GM21528 (cell line): ENCODE measurements at regions not wholly inside any gene's neighbourhood (a gene's known extent, or its start where the extent isn't known, plus 50 kb on each side); places are given as distances from the start of the nearest gene placed in this dataset.

ENCODE experiments used
- ATAC-seq: cut with Tn5 transposase; IDR thresholded peaks from one replicate; pipeline ENCODE4 v1.9.1; 2021; ENCODE audit warnings: mild to moderate bottlenecking, moderate library complexity; ENCODE audit not compliant: unreplicated experiment, low FRiP score

GRCh38 chr12:127230843-127231260 lies 1036.1 kb upstream of the TMEM132C start:
- ATAC-seq: no peak

GRCh38 chr12:127231371-127231770 lies 1035.6 kb upstream of the TMEM132C start:
- ATAC-seq: no peak

- ATAC-seq: no peak
Observed at GRCh38 chr12:127233016-127233415, 1034.0 kb upstream of the TMEM132C start.

- ATAC-seq: no peak
Observed at GRCh38 chr12:127235761-127236160, 1031.2 kb upstream of the TMEM132C start.

GRCh38 chr12:127236491-127236890 lies 1030.5 kb upstream of the TMEM132C start:
- ATAC-seq: no peak

- no peak for ATAC-seq
Observed at GRCh38 chr12:127237151-127237550, 1029.8 kb upstream of the TMEM132C start.

- ATAC-seq: no peak
Observed at GRCh38 chr12:127238107-127238506, 1028.9 kb upstream of the TMEM132C start.

- ATAC-seq: no peak
Observed at GRCh38 chr12:127239781-127240180, 1027.2 kb upstream of the TMEM132C start.

- ATAC-seq: no peak
Observed at GRCh38 chr12:127240249-127240929, 1026.6 kb upstream of the TMEM132C start.

- no peak for ATAC-seq
Observed at GRCh38 chr12:127241072-127241817, 1025.7 kb upstream of the TMEM132C start.

GRCh38 chr12:127245009-127245408 lies 1022.0 kb upstream of the TMEM132C start:
- ATAC-seq: no peak

- ATAC-seq: no peak
Observed at GRCh38 chr12:127245437-127245836, 1021.5 kb upstream of the TMEM132C start.

GRCh38 chr12:127247937-127248336 lies 1019.0 kb upstream of the TMEM132C start:
- no peak for ATAC-seq

GRCh38 chr12:127249428-127249827 lies 1017.5 kb upstream of the TMEM132C start:
- no peak for ATAC-seq

- no peak for ATAC-seq
Observed at GRCh38 chr12:127253797-127254327, 1013.1 kb upstream of the TMEM132C start.

- no peak for ATAC-seq
Observed at GRCh38 chr12:127254420-127254955, 1012.5 kb upstream of the TMEM132C start.

- no peak for ATAC-seq
Observed at GRCh38 chr12:127257366-127257935, 1009.5 kb upstream of the TMEM132C start.

GRCh38 chr12:127260531-127260930 lies 1006.4 kb upstream of the TMEM132C start:
- no peak for ATAC-seq

GRCh38 chr12:127260999-127261398 lies 1006.0 kb upstream of the TMEM132C start:
- ATAC-seq: no peak

GRCh38 chr12:127262615-127263014 lies 1004.4 kb upstream of the TMEM132C start:
- no peak for ATAC-seq

GRCh38 chr12:127263621-127264020 lies 1003.3 kb upstream of the TMEM132C start:
- ATAC-seq: no peak
